Upper lobe of left lung (tissue), 6 donors: ENCODE measurements at regions not wholly inside any gene's neighbourhood (a gene's known extent, or its start where the extent isn't known, plus 50 kb on each side); places are given as distances from the start of the nearest gene placed in this dataset.

Experiments
- ATAC-seq, 2 donors: fragments of 200-7000 bp; cut with Tn5 transposase; one replicate each; pipeline ENCODE4 v1.9.1; 2022; ENCODE audit warnings: mild to moderate bottlenecking in 2 of 2, moderate library complexity in 2 of 2; ENCODE audit not compliant: low FRiP score in 2 of 2
- DNase-seq, 2 donors: peaks; one replicate each; pipeline ENCODE4 v3.0.0-alpha.2; 2019 to 2020
- H3K27ac ChIP-seq, 4 donors: fragments of 200-600 bp; sonication (generic); one replicate each; pipeline ENCODE4 v1.5.1; 2016 to 2019
- H3K27me3 ChIP-seq, 4 donors: fragments of 200-600 bp; sonication (generic); one replicate each; pipeline ENCODE4 v1.5.1; 2017 to 2019
- H3K36me3 ChIP-seq, 4 donors: fragments of 200-600 bp; sonication (generic); one replicate each; pipeline ENCODE4 v1.5.1; 2016 to 2019
- H3K4me1 ChIP-seq, 4 donors: fragments of 200-600 bp; sonication (generic); one replicate each; pipeline ENCODE4 v1.5.1; 2018 to 2019
- H3K4me3 ChIP-seq, 4 donors: fragments of 200-600 bp; sonication (generic); one replicate each; pipeline ENCODE4 v1.5.1; 2017 to 2019; ENCODE audit warnings: mild to moderate bottlenecking in 2 of 4, moderate library complexity in 1 of 4
- H3K9me3 ChIP-seq, 4 donors: fragments of 200-600 bp; sonication (generic); one replicate each; pipeline ENCODE4 v1.5.1; 2018 to 2019
- EP300 ChIP-seq, 4 donors: sonication (generic); formaldehyde crosslinking; IDR thresholded peaks; one replicate each; pipeline ENCODE4 v1.5.1; 2017; ENCODE audit warnings: antibody characterized with exemption in 4 of 4, control low read depth in 2 of 4
- POLR2A ChIP-seq, 4 donors: fragments of 450-650 bp; IDR thresholded peaks; one replicate each; pipeline ENCODE4 v1.5.1; 2016 to 2017; ENCODE audit warnings: antibody characterized with exemption in 4 of 4, mild to moderate bottlenecking in 2 of 4
- POLR2AphosphoS5 ChIP-seq, 2 donors: sonication (generic); formaldehyde crosslinking; IDR thresholded peaks; one replicate each; pipeline ENCODE4 v1.5.1; 2017; ENCODE audit warnings: antibody characterized with exemption in 2 of 2
- WGBS, 2 donors: methylation state at CpG; one replicate each; pipeline ENCODE4 v1.1.5; 2017 to 2018; 5-methylcytosine and 5-hydroxymethylcytosine counted together
- TF ChIP-seq, protein P1 (sequence below), 6 experiments: fragments of 450-650 bp in 4 of 6; fragments of 200-600 bp in 2 of 6; sonication (generic) in 2 of 6; IDR thresholded peaks; one replicate each; pipeline ENCODE4 v1.5.1; 2016 to 2019; ENCODE audit warnings: antibody characterized with exemption in 6 of 6
- donor health status: DM: no; HTN: no; CAD: no; lungs with moderate emphysema.
- donor health status: DM: no; HTN: yes; CAD: no; lungs with severe emphysema.

GRCh38 chr5:174837919-174838902 lies 113.8 kb downstream of the MSX2 start:
- no peaks in the 10 kb centered on the region for H3K4me1 ChIP-seq
- H3K36me3 ChIP-seq = no peaks in the 10 kb centered on the region
- no peaks in the 10 kb centered on the region for H3K9me3 ChIP-seq
- peak; percentile 54 to 84 for ATAC-seq
- peak; percentile 46 to 74 for TF ChIP-seq POLR2AphosphoS5 (IDR thresholded peaks at IDR 0.05)
- peak in 1 of 4 donors; percentile 29 for TF ChIP-seq EP300 (IDR thresholded peaks at IDR 0.05)
- TF ChIP-seq POLR2A (IDR thresholded peaks at IDR 0.05) = no peak
- TF ChIP-seq, protein P1, sequence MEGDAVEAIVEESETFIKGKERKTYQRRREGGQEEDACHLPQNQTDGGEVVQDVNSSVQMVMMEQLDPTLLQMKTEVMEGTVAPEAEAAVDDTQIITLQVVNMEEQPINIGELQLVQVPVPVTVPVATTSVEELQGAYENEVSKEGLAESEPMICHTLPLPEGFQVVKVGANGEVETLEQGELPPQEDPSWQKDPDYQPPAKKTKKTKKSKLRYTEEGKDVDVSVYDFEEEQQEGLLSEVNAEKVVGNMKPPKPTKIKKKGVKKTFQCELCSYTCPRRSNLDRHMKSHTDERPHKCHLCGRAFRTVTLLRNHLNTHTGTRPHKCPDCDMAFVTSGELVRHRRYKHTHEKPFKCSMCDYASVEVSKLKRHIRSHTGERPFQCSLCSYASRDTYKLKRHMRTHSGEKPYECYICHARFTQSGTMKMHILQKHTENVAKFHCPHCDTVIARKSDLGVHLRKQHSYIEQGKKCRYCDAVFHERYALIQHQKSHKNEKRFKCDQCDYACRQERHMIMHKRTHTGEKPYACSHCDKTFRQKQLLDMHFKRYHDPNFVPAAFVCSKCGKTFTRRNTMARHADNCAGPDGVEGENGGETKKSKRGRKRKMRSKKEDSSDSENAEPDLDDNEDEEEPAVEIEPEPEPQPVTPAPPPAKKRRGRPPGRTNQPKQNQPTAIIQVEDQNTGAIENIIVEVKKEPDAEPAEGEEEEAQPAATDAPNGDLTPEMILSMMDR (IDR thresholded peaks at IDR 0.05) = no peak
- no peak for DNase-seq
- 19 to 34% methylated on average over 8 of the region's 8 CpGs for WGBS, 2 donors
- H3K4me3 ChIP-seq = no peak overlapping the region
- H3K27me3 ChIP-seq = no peaks in the 10 kb centered on the region
- no peak overlapping the region for H3K27ac ChIP-seq

- ATAC-seq = no peak
- Histone ChIP-seq H3K36me3 (no peaks in the 10 kb centered on the region), H3K27me3 (no peaks in the 10 kb centered on the region), H3K9me3 (no peaks in the 10 kb centered on the region), H3K4me3 (no peak overlapping the region), H3K4me1 (no peaks in the 10 kb centered on the region), H3K27ac (no peak overlapping the region)
- DNase-seq = no peak
- TF ChIP-seq, protein P1 (IDR thresholded peaks at IDR 0.05) = no peak
- no peak for TF ChIP-seq EP300 (IDR thresholded peaks at IDR 0.05)
- TF ChIP-seq POLR2AphosphoS5 (IDR thresholded peaks at IDR 0.05) = no peak
- no peak for TF ChIP-seq POLR2A (IDR thresholded peaks at IDR 0.05)
- 80 to 85% methylated on average over 5 of the region's 5 CpGs for WGBS, 2 donors
Observed at GRCh38 chr5:174834081-174834480, 109.7 kb downstream of the MSX2 start.

DNA sequence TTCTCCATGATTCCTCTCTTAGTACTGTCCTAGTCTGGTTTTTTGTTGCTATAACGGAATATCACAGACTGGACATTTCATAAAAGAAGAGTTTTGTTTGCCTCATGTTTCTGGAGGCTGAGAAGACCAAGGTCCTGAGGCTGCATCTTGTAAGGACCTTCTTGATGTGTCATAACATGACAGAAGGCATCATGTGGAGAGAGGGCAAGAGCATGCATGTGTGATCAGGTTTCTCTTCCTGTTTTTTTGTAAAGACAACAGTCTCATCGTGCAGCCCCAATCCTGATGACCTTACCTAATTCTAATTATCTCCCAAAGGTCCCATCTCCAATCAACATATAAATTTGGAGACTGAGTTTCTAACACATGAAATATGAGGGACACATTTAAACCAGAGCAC lies 108.4 kb downstream of the MSX2 start:
- no peaks in the 10 kb centered on the region for H3K36me3 ChIP-seq
- ATAC-seq (no peak), DNase-seq (no peak)
- no peak overlapping the region for H3K4me3 ChIP-seq
- no peaks in the 10 kb centered on the region for H3K27me3 ChIP-seq
- no peaks in the 10 kb centered on the region for H3K4me1 ChIP-seq
- TF ChIP-seq, protein P1 (IDR thresholded peaks at IDR 0.05) = no peak
- TF ChIP-seq POLR2A (IDR thresholded peaks at IDR 0.05) (no peak), EP300 (IDR thresholded peaks at IDR 0.05) (no peak), POLR2AphosphoS5 (IDR thresholded peaks at IDR 0.05) (no peak)
- no peaks in the 10 kb centered on the region for H3K9me3 ChIP-seq
- H3K27ac ChIP-seq = no peak overlapping the region
- 64 to 74% methylated on average over 2 of the region's 2 CpGs for WGBS, 2 donors

DNA sequence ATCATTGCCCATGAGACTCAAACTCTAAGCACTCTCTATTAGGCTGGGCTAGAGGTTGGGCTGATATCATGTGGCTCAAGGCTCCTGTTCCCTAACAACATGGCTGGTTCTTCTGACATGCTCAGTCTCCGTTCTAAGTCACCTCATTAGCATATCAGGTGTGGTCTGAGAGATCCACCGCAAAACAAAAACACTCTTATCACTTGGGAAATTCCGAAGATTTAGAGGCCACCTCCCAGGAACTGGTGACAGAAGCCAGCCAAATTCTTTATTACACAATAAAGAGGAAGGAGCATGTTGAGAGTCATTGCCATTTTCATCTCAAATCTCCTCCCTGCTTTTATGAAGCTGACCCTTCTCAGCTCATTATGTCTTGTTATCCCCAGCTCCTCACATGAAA lies 107.6 kb downstream of the MSX2 start:
- ATAC-seq (peak in 1 of 2 donors; percentile 19), DNase-seq (no peak)
- H3K36me3 ChIP-seq = no peaks in the 10 kb centered on the region
- 31 to 35% methylated on average over 3 of the region's 3 CpGs for WGBS, 2 donors
- H3K9me3 ChIP-seq = no peaks in the 10 kb centered on the region
- no peaks in the 10 kb centered on the region for H3K27me3 ChIP-seq
- no peak overlapping the region for H3K27ac ChIP-seq
- H3K4me1 ChIP-seq = no peaks in the 10 kb centered on the region
- no peak for TF ChIP-seq POLR2A (IDR thresholded peaks at IDR 0.05)
- TF ChIP-seq EP300 (IDR thresholded peaks at IDR 0.05) = no peak
- TF ChIP-seq POLR2AphosphoS5 (IDR thresholded peaks at IDR 0.05) = no peak
- TF ChIP-seq, protein P1 (IDR thresholded peaks at IDR 0.05) = no peak
- no peak overlapping the region for H3K4me3 ChIP-seq
